Spleen (tissue), 7 donors: ENCODE measurements at regions not wholly inside any gene's neighbourhood (a gene's known extent, or its start where the extent isn't known, plus 50 kb on each side); places are given as distances from the start of the nearest gene placed in this dataset.

Experiments used
- CTCF ChIP-seq, 11 experiments: fragments of 200-600 bp in 7 of 11; fragments of 450-650 bp in 4 of 11; sonication (generic) in 4 of 11; IDR thresholded peaks in 8 of 11; conservative IDR thresholded peaks in 3 of 11; 1 replicate in 7 of 11; 2 replicates in 4 of 11; pipeline versions ENCODE4 v1.4.0 to v1.8.0; 2016 to 2021; ENCODE audit warnings: antibody characterized with exemption in 11 of 11, inconsistent platforms in 4 of 11, mild to moderate bottlenecking in 1 of 11
- POLR2A ChIP-seq, 3 donors: fragments of 450-650 bp; IDR thresholded peaks; one replicate each; pipeline ENCODE4 v1.5.1; 2017; ENCODE audit warnings: antibody characterized with exemption in 3 of 3, mild to moderate bottlenecking in 1 of 3
- donor health status: DM: no; HTN: no; CAD: no; lungs with moderate emphysema.
- donor health status: DM: no; HTN: no; CAD: no.
- donor health status: DM: no; HTN: no; CAD: no.

- TF ChIP-seq POLR2A (IDR thresholded peaks at IDR 0.05): no peak
- no peak for TF ChIP-seq CTCF (IDR thresholded peaks at IDR 0.05 in 8 of 11, conservative IDR thresholded peaks at IDR 0.05 in 3 of 11)
Observed at GRCh38 chr3:87425056-87425455, 148.7 kb upstream of the POU1F1 start.
